Nephron progenitor cell (in vitro differentiated cells): ENCODE measurements at regions not wholly inside any gene's neighbourhood (a gene's known extent, or its start where the extent isn't known, plus 50 kb on each side); places are given as distances from the start of the nearest gene placed in this dataset.
"Not testable (repeated sequence)": the region's sequence is repeated elsewhere in the genome, so short reads cannot be mapped to it uniquely, and the experiment has no call there.

Source experiments
- DNase-seq: peaks from one replicate; pipeline ENCODE4 v3.0.0; 2021
- H3K27ac Mint-ChIP-seq: 2 replicates; pipeline ENCODE4 v1.8.0; 2021; ENCODE audit warnings: mild to moderate bottlenecking, moderate library complexity, mixed read lengths
- H3K27me3 Mint-ChIP-seq: 2 replicates; pipeline ENCODE4 v1.8.0; 2021; ENCODE audit warnings: mild to moderate bottlenecking, low read depth, mixed read lengths; ENCODE audit not compliant: poor library complexity
- H3K36me3 Mint-ChIP-seq: 2 replicates; pipeline ENCODE4 v1.8.0; 2021; ENCODE audit warnings: low read depth, mixed read lengths
- H3K4me1 Mint-ChIP-seq: 2 replicates; pipeline ENCODE4 v1.8.0; 2021; ENCODE audit warnings: mixed read lengths
- H3K4me3 Mint-ChIP-seq: 2 replicates; pipeline ENCODE4 v1.8.0; 2021; ENCODE audit warnings: mild to moderate bottlenecking, moderate library complexity, mixed read lengths
- H3K9me3 Mint-ChIP-seq: 2 replicates; pipeline ENCODE4 v1.8.0; 2021; ENCODE audit warnings: mild to moderate bottlenecking, moderate library complexity, mixed read lengths
- CTCF ChIP-seq: fragments of 200-600 bp; sonication (generic); IDR thresholded peaks from 2 replicates; pipeline ENCODE4 v1.5.0; 2021; ENCODE audit warnings: antibody characterized with exemption

- Mint-ChIP-seq H3K9me3 (no peaks in the 10 kb centered on the region), H3K4me1 (no peaks in the 10 kb centered on the region), H3K27me3 (no peaks in the 10 kb centered on the region)
Measured at GRCh38 chr1:208977638-208978256, 605.8 kb upstream of the CAMK1G start.

GRCh38 chr1:208979776-208980175 is 603.7 kb upstream of the CAMK1G start:
- DNase-seq, result no peak
- Mint-ChIP-seq H3K4me3 (no peak overlapping the region), H3K4me1 (no peaks in the 10 kb centered on the region), H3K27ac (no peak overlapping the region), H3K9me3 (peaks cover 5% of the 10 kb centered on the region), H3K36me3 (no peaks in the 10 kb centered on the region), H3K27me3 (no peaks in the 10 kb centered on the region)
- no peak for TF ChIP-seq CTCF

More at GRCh38 chr1:208977638-208978256, 605.8 kb upstream of the CAMK1G start:
- DNase-seq, result no peak
- Mint-ChIP-seq H3K36me3 (no peaks in the 10 kb centered on the region), H3K27ac (no peak overlapping the region), H3K4me3 (no peak overlapping the region)
- no peak for TF ChIP-seq CTCF

- Mint-ChIP-seq H3K9me3 (peaks cover 5% of the 10 kb centered on the region), H3K27me3 (no peaks in the 10 kb centered on the region), H3K4me3 (no peak overlapping the region), H3K4me1 (no peaks in the 10 kb centered on the region), H3K27ac (no peak overlapping the region), H3K36me3 (no peaks in the 10 kb centered on the region)
- TF ChIP-seq CTCF, result no peak
- no peak for DNase-seq
Measured at GRCh38 chr1:208980605-208981004, 602.9 kb upstream of the CAMK1G start.

- no peak for TF ChIP-seq CTCF
- Mint-ChIP-seq H3K36me3 (no peaks in the 10 kb centered on the region), H3K27ac (no peak overlapping the region), H3K9me3 (peaks cover 10% of the 10 kb centered on the region), H3K4me3 (no peak overlapping the region), H3K4me1 (no peaks in the 10 kb centered on the region), H3K27me3 (no peaks in the 10 kb centered on the region)
- DNase-seq, result no peak
Measured at GRCh38 chr1:208985231-208985630, 598.3 kb upstream of the CAMK1G start.

- no peak for TF ChIP-seq CTCF
- DNase-seq, result no peak
- H3K4me3 Mint-ChIP-seq, result no peak overlapping the region
Measured at GRCh38 chr1:208988811-208989222, 594.7 kb upstream of the CAMK1G start.

GRCh38 chr1:208990456-208990855 is 593.1 kb upstream of the CAMK1G start:
- H3K27me3 Mint-ChIP-seq, result peaks cover 1% of the 10 kb centered on the region
- no peak overlapping the region for H3K4me3 Mint-ChIP-seq
- no peak overlapping the region for H3K27ac Mint-ChIP-seq
- DNase-seq, result no peak
- H3K4me1 Mint-ChIP-seq, result no peaks in the 10 kb centered on the region
- H3K36me3 Mint-ChIP-seq, result peaks cover 6% of the 10 kb centered on the region
- peaks cover 45% of the 10 kb centered on the region for H3K9me3 Mint-ChIP-seq
- no peak for TF ChIP-seq CTCF

More at GRCh38 chr1:208988811-208989222, 594.7 kb upstream of the CAMK1G start:
- Mint-ChIP-seq H3K4me1 (no peaks in the 10 kb centered on the region), H3K36me3 (peaks cover 6% of the 10 kb centered on the region), H3K27me3 (no peaks in the 10 kb centered on the region), H3K9me3 (peaks cover 37% of the 10 kb centered on the region), H3K27ac (no peak overlapping the region)

GRCh38 chr1:208997053-208997452 is 586.5 kb upstream of the CAMK1G start:
- not testable (repeated sequence) for H3K27ac Mint-ChIP-seq, H3K4me1 Mint-ChIP-seq, H3K4me3 Mint-ChIP-seq, H3K36me3 Mint-ChIP-seq, H3K27me3 Mint-ChIP-seq, DNase-seq
- H3K9me3 Mint-ChIP-seq, result peaks cover 36% of the 10 kb centered on the region
